C4-2B (cell line): ENCODE measurements at regions not wholly inside any gene's neighbourhood (a gene's known extent, or its start where the extent isn't known, plus 50 kb on each side); places are given as distances from the start of the nearest gene placed in this dataset.

Experiments
- H3K27ac ChIP-seq: fragments of 450-650 bp; 2 replicates; pipeline ENCODE4 v1.5.1; 2017
- ZFX ChIP-seq: fragments of 450-650 bp; IDR thresholded peaks from 2 replicates; pipeline ENCODE4 v1.6.1; 2017
- TF ChIP-seq, protein P1 (sequence below): fragments of 450-650 bp; conservative IDR thresholded peaks from 2 replicates; pipeline ENCODE4 v1.5.1; 2017; ENCODE audit warnings: mild to moderate bottlenecking

- TF ChIP-seq, protein P1, sequence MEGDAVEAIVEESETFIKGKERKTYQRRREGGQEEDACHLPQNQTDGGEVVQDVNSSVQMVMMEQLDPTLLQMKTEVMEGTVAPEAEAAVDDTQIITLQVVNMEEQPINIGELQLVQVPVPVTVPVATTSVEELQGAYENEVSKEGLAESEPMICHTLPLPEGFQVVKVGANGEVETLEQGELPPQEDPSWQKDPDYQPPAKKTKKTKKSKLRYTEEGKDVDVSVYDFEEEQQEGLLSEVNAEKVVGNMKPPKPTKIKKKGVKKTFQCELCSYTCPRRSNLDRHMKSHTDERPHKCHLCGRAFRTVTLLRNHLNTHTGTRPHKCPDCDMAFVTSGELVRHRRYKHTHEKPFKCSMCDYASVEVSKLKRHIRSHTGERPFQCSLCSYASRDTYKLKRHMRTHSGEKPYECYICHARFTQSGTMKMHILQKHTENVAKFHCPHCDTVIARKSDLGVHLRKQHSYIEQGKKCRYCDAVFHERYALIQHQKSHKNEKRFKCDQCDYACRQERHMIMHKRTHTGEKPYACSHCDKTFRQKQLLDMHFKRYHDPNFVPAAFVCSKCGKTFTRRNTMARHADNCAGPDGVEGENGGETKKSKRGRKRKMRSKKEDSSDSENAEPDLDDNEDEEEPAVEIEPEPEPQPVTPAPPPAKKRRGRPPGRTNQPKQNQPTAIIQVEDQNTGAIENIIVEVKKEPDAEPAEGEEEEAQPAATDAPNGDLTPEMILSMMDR, result no peak
- no peak for TF ChIP-seq ZFX
- no peak overlapping the region for H3K27ac ChIP-seq
Measured at GRCh38 chr10:78250313-78251015, 216.8 kb downstream of the RPS24 start.

DNA sequence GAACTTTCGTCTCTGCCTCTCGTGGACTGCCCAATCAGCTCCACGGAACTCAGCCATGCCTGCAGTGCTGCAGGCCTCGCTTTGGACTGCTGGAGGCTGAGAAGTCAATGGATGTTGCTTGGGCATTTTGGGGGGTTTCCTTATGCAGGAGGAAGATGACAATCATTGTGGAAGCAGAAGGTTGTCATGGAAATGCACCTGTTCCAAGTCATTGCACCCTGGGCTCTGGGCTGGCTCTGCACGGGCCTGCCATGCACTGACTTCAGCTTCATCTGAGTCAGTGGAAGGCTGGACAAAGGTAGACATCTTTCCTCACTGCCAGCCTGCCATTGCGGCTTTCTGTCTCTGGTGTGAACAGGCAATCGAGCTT lies 217.3 kb downstream of the RPS24 start:
- H3K27ac ChIP-seq, result no peak overlapping the region
- TF ChIP-seq ZFX, result no peak
- TF ChIP-seq, protein P1, result no peak

DNA sequence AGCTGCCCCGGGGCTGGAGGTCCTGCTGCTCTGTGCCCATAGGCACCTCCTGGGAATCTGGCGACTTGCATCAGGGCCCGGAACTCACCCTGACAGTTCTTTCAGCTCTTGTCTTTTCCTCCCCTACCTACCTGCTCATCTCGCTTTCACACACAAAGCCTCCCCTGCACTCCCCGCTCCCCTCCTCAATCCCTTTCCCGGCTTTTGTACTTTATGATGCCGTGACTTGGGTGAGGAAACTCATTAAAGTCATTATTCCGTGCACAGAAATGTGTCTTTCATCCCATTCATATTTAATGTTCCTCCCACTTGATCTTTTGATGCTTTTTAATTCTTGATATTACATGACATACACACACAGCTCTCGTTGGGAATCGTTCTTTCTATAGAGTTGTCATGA lies 218.6 kb downstream of the RPS24 start:
- TF ChIP-seq, protein P1, result no peak
- TF ChIP-seq ZFX, result no peak
- H3K27ac ChIP-seq, result no peak overlapping the region

DNA sequence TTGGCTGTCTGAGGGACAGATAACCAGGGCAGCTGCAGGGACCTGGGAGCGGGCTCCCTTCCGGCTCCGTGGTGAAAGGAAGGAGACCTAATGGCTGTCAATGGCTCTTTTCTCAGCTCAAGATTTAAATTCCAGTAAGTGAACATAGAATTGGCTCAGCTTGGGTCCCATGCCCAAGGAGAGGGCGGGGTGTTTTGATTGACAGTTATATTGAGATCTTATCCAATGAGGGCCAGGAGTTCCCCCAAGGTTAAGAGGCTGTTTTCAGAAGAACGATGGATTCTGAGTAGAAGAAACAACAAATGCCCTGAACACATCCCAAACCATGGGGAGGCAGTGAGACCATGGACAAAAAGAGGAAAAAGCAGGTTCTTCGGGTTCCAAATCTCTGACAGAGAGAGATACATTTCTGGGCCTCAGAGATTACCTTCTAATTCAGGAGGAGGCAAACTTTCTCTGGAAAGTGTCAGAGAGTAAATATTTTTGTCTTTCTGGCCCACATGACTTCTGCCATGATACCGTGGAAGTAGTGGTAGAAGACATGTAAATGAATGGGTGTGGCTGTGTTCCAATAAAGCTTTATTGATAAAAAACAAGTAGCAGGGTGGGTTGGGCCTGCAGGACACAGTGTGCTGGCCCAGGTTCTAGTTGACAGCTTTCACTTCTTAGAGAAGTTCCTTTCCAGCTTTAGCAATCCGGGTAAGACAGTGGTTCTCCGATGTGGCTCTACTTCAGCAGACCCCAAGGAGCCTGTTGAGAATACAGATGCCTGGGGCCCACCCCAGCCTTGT lies 219.6 kb downstream of the RPS24 start:
- no peak for TF ChIP-seq ZFX
- TF ChIP-seq, protein P1, result no peak
- H3K27ac ChIP-seq, result no peak overlapping the region

DNA sequence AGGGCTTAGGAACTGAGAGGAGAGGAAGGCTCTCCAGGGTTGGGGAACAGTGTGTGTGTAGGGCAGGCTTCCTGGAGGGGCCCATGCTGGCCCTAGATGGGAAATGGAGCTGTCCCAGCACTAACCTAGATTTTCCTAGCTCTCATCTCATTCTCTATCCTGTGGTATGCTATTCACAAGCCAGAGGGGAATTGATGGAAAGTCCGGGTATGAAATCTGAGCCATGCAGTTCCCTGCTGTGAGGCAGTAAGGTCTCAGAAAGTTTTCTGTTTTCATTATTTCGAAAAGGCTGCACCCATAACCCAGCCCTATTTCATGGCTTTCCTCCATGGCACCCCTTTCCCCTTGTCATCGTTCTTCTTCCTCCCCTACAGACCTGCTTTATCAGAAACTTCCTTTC lies 220.3 kb downstream of the RPS24 start:
- no peak overlapping the region for H3K27ac ChIP-seq
- TF ChIP-seq, protein P1, result no peak
- TF ChIP-seq ZFX, result no peak

- H3K27ac ChIP-seq, result no peak overlapping the region
- TF ChIP-seq, protein P1, result no peak
- no peak for TF ChIP-seq ZFX
Measured at GRCh38 chr10:78255214-78255613, 221.6 kb downstream of the RPS24 start.
